NCI-H748 treated with DMSO at 0.1 percent for 48 hours (cell line): ENCODE measurements at regions not wholly inside any gene's neighbourhood (a gene's known extent, or its start where the extent isn't known, plus 50 kb on each side); places are given as distances from the start of the nearest gene placed in this dataset.

ENCODE experiments used
- DNase-seq: peaks from one replicate; lab custom pipeline; 2025; lab: John Stamatoyannopoulos, UW

DNA sequence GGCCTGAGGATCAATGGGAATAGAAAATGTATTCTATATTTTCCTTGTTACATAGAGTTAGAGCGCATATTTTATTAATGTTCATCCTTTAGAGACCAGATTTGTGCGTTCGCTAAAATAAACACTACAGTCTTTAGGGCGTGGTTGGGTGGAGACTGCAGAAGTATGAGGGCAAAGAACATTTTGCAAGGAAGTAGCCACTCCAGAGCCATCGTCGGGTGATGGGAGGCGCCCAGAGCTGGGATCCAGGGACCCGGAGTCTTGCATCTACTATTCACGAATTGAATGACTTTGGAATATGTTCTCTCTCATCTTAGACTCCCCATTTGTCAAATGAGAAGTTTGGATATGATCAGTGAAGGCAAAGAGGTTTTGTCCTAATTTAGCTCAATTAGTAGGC is 154.2 kb upstream of the IRX6 start:
- DNase-seq, result no peak

DNA sequence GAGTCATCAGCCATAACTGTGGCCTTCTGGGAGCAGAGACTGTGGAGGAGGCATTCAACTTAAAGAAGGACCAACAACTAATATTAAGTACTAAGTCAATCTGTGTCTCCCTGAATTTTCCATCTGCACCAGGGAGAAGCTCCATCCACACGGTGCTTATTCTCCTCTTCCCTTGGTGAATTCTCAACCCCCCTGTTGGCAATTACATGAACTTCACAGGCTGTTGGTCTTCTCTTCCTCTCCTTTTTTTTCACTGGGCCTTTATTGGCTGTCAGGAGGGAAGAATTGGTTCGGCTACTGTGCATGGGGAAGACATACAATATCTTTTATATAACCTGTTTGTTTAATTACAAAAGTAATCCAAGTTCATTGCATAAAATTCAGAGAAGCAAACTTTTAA is 152.8 kb upstream of the IRX6 start:
- DNase-seq, result no peak

DNA sequence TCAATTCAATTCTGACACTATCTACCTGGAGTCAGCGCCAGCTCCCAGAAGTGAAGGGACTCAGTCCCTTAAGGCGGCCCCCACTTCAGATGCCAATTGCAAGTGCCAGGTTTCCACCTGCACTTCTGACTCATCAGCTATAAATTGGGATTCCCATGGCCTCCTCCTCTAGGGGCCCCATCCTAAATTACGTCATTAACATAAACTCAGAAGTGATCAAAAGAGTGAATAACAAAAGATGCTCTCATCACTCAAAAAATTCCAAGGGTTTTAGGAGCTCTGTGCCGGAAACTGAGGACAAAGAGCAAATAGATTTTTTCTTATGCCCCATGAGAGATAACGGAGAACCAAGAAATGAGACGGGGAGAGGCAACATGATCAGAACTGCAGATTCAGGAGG is 148.6 kb upstream of the IRX6 start:
- no peak for DNase-seq

DNA sequence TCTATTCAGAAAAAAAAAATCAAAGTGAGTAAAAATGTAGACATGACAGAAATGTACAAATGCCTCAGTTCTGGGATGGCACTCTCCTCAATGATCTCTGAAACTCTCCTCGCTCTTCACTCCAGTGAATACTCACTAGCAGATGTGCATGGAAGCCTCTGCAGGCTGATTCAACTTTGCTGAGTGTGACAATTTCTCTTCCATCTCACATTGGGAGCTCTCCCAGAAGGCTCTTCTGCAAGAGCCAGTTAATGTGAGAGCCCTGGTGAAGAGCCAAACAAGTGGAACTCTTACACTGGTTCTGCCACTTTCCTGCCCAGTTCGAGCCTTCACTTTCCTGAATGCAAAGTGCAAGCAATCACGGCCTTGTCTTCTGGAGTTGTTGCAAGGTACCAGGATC is 147.1 kb upstream of the IRX6 start:
- no peak for DNase-seq

DNA sequence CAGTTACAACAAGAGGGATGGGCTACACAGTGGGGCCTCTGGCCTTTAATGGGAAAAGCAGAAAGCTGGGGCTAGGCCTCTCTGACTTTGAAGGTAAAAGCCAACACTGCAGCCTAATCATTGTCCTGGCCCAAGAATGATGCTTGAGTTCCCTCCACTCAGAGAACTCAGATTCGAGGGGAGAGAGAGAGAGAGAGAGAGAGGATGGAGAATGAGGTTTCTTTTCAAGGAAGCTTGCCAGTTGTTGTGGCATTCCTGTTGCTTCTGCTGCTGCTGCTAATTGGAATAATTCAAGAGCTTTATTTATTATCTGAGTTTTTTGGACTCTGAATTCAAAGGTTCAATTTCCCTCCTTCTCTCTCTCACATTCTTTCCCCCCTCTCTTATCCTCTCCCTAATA is 144.6 kb upstream of the IRX6 start:
- no peak for DNase-seq

DNA sequence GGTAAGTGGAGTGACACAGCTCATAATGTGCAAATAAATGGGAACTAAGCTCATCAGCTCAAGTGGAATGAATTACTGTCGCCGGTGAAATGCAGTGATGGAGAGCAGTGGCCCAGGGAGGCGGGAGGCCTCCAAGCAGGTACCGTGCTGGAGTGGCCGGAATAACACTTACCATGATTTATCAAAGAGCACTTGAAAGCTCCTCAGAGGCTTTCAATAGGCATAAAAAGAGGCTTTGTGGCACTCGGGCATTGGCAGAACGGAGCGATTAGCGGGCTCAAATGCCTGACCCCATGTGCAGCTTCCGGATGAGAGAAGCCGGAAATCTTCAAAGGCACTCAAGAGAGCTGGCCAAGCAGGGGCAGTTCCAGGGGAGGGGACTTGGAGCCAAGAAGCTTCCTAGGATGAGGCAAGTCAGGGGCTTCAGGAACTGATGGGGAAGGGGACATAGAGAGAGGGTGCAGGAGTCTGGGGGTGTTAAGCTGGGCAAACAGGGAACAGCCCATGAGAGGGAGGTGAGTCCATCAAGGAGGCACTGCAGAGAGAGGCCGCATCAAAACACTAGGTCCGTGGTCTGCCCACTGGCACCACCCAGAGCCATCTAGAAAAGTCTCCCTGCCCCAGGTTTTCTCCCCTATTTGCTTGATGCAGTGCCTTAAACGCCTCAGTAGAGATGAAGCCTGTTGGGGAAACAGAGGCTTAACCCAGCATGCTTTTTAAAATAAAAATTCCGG is 144.0 kb upstream of the IRX6 start:
- peak; percentile 18 for DNase-seq

DNA sequence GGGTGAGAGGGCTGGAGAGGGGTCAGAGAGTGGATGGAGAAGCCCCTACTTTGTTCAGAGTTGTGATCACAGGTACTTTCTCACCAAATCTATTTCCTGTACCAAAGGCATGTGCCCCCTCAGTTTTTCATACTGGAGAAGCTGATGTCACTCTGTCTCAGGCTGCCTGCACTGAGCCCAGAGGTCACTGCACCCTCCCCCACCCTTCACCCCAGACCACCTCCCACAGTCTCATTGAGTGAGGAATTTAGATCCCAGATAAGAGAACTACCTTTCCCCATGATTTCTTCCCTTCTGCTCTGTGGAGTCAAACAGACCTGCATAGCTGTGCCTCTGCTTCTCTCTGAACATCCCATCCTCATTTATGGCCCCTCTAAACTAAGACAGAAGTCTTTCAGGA is 140.0 kb upstream of the IRX6 start:
- no peak for DNase-seq

DNA sequence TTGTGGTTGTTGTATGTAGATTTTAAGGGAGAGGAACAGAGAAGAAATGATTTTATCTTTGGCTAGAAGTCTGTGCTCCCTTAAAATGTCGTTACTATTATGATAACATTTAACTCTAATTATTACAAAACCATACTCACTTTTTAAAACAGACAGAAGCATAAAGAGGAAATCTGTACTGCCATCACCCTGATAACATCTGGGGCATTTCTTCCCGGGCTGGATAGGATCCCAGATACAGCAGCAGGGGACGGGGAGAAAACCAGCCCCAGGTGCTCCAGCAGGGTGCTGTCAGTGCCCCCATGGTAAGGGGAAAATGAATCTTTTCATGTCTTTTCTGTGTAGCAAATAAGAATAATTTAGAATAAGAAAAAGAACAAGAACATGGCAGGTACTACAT is 139.4 kb upstream of the IRX6 start:
- no peak for DNase-seq

DNA sequence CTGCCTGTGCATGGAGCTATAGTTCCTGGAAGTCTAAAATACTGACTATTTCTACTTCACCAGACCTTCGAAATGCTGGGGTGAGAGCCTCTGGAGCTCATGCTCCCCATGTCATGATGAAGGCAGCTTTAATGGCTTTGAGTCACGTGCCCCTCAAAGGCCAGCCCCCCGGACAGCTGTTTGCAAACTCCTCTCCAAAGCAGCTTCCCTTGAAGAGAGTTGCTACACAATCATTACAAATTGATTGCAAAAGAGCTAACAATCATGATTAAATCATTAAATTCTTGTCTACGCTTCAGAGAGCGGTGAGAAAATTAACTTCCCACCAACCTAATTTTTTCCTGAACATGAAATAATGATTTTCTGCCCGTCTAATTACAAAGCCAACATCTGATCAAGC is 134.8 kb upstream of the IRX6 start:
- DNase-seq, result no peak

DNA sequence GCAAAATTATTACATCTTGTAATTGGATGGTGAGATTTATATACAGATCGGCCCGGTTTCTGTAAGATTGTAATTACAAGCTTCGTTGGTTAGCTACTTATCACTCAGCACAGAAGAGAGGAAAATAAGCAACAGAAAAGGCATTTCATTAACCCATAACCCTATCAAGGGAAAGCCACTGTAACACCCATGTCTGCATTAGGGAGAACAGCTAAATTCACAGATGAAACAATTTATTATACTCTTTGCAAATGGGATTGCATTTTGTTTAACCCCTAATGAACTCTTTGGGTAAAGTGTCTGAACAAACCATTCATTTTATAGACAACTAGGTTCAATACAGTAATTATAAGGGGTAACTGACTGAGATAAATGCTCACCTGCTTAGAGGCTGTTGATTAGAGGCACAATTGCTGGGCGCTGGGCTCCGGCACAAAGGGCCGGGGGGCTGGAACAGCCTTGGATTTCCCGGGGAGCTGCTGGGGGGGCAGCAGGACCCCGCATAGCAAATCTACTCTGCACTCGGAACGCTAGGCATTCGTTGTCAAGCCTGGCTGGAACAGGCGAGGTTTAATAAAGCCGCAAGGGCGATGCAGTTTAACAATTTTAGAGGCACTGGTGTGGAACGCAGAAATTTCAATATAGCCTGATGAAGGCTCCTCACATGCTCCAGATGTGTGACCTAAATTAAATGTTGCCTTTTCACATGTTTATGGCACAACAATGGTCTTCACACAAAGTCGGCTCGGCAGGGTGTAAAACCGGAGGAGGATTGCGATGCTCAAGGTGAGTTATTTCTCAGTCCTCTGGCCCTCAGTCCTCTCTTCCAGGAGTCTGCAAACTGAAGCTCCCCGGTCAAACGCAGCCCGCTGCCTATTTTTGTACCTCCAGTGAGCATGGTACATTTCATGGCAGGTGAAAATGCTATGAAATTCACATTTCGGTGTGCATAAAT is 134.0 kb upstream of the IRX6 start:
- DNase-seq, result peak; percentile 23

DNA sequence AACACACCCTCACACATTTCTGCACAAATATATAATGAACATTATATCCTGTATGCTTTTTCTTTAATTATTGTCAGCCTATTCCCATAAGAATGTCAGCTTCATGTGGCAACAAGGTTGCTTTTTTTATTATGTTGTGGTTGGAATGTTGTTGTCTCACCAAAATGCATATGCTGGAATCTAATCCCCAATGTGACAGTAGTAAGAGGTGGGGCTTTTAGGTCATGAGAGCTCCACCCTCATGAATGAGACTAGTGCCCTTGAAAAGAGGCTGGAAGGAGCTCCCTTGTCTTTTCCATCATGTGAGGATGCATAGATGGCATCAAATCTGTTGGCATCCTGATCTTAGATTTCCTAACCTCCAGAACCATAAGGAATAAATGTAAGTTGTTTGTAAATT is 131.3 kb upstream of the IRX6 start:
- DNase-seq, result no peak

DNA sequence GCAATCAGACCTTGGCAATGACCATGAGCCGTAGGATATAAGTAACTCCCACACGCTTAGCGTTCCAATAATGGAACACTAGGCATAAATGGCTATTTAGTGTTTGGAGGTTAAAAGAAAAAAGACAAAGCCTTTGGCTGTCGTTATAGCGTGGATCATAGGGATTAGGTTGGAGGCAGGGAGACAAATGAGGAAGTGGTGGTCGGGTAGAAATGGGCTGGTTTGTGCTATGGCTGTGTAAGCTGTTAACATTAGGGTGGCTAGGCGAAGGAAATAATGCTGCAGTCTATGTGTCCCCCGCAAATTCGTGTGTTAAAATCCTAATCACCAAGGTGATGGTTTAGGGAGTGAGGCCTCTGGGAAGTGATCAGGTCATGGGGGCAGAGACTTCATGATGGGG is 120.4 kb upstream of the IRX6 start:
- DNase-seq, result no peak

DNA sequence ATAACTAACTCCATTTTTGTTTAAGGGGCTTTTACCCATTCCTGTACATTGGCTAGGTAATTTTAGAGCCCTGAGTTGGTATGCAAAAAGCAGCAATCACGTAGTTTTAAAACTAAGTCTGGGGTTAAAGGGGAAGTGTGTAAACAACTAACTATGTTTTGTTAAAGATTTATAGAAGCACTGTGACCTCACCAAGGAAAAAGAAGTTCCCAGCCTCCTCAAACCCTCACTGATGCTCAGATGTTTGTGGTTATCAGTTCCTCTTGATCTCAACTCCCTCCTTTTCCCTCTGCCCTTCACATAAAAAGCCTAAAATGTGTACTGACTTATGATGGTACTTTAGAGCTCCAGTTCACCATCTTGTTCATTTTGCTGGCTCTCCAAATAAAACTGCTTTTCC is 119.9 kb upstream of the IRX6 start:
- no peak for DNase-seq

DNA sequence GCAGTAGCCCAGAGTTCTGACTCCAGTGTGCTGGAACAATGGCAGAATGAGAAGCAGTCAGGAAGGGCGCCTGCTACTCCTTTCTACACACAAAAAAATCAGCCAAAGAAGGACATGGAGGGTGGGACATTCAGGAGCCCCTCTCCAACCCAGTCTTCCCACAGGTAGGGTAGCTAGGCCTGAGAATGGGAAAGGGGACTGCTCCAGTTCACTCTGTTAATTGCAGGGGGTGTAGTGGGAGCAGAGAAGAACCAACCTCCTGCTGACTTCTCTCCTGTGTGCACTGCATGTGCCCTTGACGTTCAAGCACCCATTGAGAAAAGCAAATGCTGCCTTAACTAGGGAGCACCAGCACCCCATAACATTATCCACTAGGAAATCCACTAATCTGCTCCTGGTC is 119.1 kb upstream of the IRX6 start:
- no peak for DNase-seq

DNA sequence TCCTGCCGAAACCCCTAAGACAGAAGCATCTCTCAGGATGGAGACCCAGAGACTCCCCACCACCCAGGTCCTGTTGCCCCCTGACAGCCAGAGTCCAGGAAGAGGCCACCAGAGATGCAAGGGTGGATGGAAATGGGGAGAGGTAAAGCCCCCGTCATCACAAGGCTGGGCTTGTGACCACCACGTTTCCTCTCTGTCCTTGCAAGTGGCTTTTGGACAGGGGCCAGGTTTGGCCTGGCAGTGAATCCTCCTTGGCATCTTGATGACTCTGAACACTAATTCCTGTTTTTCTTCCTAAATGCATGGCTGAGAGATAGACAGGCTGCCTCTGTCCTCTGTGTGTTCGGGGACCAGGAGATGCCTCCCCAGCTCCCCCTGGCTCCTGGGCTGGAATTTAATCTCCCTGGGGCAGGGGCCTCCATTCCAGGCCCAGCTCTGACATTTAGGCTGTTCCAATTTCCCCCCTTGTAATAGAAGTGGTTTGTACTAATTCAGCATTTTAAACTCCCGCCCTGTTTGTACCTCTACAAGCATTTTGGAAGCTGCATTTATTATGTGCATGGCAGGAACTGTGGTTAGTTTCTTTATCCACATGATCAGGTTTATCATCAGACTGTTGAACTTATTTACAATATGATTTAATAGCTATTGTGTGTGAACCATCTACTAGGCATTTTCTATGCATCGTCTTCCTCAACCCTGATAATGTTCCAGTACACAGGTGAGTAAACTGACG is 116.1 kb upstream of the IRX6 start:
- no peak for DNase-seq

DNA sequence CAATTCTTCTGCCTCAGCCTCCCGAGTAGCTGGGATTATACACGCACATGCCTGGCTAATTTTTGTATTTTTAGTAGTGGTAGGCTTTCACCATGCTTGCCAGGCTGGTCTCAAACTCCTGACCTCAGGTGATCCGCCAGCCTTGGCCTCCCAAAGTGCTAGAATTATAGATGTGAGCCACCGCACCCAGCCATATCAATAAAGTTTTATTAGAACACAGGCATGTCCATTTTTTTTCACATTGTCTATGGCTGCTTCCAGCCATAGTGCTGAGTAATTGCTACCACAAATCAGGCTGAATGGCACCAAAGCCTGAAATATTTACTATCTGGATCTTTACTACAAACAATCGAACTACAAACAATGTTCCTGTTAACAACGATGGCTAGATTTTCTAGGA is 114.4 kb upstream of the IRX6 start:
- no peak for DNase-seq

DNA sequence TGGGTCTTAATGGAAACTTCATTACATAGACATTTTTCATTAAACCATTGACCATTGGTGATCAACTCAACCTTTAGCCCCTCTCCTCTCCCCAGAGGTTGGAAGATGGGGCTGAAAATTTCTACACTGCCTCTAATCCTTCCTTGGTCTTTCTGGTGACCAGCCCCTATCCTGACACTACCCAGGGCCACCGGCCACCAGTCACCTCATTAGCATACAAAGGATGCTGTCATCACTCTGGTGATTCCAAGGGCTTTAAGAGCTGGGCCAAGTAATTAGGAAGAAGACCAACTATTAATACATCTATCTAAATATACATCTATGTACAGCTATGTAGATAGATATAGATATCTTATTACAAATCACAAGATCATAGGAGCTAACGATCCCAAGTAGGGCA is 111.2 kb upstream of the IRX6 start:
- DNase-seq, result no peak

DNA sequence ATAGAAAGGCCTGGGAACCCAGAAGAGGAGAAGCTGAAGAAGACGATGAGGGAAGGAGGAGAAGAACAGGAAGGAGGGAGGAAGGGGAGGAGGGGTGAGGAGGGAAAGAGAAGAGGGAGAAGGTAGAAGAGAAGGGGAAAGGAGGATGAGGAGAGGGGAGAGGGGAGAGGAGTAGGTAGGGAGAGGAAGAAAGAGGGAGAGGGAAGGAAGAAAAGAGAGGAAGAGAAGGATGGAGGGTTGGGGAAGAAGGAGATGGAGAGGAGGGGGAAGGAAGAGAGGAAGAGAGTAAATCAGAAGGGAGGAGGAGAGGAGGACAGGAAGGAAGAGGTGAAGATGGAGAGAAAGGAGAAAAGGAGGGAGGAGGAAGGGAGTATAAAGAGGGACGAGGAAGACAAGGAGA is 109.6 kb upstream of the IRX6 start:
- no peak for DNase-seq

DNA sequence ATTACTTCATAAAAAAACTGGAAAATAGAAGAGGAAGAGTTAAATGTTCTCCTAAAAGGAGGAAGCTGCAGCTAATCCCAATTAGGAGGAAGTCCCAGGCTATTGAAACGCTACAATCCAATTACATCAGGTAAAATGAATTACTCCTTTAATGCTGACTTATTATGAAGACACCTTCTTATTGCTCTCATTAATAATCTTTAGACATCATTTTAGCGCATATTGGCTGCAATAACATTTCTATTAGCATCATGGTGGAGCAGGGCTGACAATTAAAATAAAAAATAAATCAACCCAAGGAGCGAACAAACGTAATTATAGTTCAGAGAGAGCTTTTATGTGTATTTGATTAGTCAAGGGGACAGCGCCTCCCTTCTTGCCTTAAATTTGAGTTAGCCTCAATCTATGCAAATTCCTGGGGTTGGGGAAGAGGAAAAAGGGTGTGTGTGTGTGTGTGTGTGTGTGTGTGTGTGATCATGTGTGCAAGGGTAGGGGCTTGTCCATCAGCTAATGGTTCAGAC is 109.0 kb upstream of the IRX6 start:
- DNase-seq, result no peak

DNA sequence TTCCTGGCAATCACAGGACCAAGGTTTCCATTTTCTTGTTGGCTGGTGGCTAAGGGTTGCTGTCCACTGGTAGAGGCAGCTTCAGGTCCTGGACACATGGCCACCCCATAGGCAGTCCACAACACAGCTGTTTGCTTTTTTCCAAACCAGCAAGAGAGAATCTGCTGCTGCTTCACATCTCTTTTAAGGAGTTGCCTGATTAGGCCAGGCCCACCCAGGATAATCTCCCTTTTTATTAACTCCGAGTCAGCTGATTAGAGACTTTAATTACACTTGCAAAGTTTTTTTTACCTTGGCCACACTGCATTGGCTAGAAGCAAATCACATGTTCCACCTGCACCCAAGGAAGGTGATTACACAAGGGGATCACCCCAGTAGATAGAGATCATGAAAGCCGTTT is 106.6 kb upstream of the IRX6 start:
- no peak for DNase-seq

DNA sequence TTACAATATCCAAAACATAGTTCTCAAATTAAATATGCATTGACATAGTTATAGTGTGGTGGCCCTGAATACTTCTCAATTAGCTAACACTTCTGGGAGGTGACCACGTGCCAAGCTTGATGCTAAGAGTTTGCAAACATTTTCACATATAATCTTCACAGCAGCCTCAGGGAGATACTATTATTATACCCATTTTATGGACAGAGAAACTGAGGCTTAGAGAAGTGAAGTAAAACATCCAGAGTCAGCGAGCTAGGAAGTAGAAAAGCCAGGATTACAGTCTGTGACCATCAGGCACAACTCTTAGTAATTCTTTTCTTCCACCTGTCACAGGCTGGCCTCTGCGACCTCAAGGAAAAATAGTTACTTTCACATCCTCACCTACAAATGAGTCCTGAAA is 102.2 kb upstream of the IRX6 start:
- no peak for DNase-seq

DNA sequence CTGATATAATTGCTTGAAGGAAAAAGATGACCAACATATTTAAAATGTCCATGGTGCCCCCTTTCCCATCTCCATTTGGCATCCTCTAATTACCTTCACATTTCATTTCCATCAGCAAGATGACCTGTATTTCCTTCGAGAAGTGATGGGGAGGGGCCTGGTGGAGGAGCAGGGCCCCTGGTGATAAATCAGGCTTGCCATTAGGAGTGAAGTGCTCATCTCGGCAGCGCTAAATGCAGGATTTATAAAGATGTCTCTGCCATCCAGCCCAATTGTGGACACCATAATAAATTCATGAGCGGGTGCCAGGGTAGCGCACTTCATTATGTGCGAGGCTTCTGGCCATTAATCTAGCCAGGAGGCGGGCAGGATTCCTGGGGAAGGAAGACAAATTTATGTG is 101.5 kb upstream of the IRX6 start:
- DNase-seq, result no peak
